ENCODE measurements at regions not wholly inside any gene's neighbourhood (a gene's known extent, or its start where the extent isn't known, plus 50 kb on each side); places are given as distances from the start of the nearest gene placed in this dataset.

DNA sequence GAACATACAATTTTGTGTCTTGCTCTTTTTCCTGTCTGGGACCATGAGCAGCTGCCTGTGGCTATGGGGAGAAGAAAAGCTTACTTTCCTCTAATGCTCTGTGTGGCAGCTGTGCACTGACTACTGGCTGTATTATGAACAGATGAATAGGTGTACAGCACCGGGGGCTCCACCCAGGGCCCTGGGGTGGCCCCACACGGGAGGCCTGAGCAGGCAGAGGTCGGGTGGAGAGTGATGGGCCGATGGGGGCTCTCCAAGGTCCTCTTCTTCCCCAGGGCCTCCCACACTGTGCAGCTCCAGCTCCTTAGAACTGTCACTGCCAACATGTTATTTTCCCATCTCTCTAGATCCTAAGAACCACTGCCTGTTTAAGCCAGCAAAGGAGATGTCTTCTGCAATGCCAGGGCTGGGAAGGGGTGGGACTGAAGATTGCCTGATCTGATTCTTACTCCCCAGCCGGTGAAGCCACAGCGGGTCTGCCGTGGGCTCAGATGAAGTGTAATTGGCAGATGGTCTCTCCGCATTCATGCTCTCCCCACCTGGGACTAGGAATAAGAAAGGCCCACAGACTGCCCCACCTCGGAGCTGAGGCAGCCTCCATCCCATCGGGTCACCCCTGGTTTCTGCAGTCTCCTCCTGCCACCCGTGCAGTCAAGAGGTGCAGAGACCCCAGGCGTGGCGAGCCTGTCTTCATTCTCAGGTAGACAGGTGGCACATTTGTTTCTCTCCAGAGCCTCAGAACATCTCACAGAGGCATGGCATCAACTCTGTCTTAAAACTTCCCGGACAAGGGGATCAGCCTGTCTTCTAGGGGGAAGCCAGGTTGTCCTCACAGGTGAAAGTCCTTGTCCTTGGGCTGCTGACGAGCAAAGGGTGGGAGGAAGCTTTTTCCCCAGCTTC, 186.5 kb upstream of the GALNT2 start:
- Histone ChIP-seq H3K27me3 (ENCODE audit: low read depth, low read length) (peaks cover 62% of the 10 kb centered on the region), H3K27ac (ENCODE audit: low read length) (no peak overlapping the region), H3K4me3 (ENCODE audit: low read length) (no peak overlapping the region), H2AFZ (ENCODE audit: low read depth, low read length) (no peak overlapping the region), H3K36me3 (replicated peaks; ENCODE audit: low read depth, low read length) (no peaks in the 10 kb centered on the region), H3K9me3 (ENCODE audit: insufficient read depth, low read length) (no peaks in the 10 kb centered on the region), H3K9ac (ENCODE audit: low read length) (no peak overlapping the region), H4K20me1 (ENCODE audit: insufficient read depth, low read length) (no peaks in the 10 kb centered on the region), H3K4me1 (ENCODE audit: low read length) (no peaks in the 10 kb centered on the region), H3K79me2 (ENCODE audit: low read length) (no peaks in the 10 kb centered on the region), H3K4me2 (ENCODE audit: low read length) (no peak overlapping the region)
- no peak for TF ChIP-seq EZH2phosphoT487 (IDR thresholded peaks at IDR 0.05; ENCODE audit: low read depth)
- TF ChIP-seq, protein P1, sequence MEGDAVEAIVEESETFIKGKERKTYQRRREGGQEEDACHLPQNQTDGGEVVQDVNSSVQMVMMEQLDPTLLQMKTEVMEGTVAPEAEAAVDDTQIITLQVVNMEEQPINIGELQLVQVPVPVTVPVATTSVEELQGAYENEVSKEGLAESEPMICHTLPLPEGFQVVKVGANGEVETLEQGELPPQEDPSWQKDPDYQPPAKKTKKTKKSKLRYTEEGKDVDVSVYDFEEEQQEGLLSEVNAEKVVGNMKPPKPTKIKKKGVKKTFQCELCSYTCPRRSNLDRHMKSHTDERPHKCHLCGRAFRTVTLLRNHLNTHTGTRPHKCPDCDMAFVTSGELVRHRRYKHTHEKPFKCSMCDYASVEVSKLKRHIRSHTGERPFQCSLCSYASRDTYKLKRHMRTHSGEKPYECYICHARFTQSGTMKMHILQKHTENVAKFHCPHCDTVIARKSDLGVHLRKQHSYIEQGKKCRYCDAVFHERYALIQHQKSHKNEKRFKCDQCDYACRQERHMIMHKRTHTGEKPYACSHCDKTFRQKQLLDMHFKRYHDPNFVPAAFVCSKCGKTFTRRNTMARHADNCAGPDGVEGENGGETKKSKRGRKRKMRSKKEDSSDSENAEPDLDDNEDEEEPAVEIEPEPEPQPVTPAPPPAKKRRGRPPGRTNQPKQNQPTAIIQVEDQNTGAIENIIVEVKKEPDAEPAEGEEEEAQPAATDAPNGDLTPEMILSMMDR (IDR thresholded peaks at IDR 0.05; ENCODE audit: low read depth, low read length): no peak

- Histone ChIP-seq H3K36me3 (replicated peaks; ENCODE audit: low read depth, low read length) (no peaks in the 10 kb centered on the region), H4K20me1 (ENCODE audit: insufficient read depth, low read length) (no peaks in the 10 kb centered on the region), H3K9ac (ENCODE audit: low read length) (no peak overlapping the region), H3K79me2 (ENCODE audit: low read length) (no peaks in the 10 kb centered on the region), H3K4me2 (ENCODE audit: low read length) (no peak overlapping the region), H3K27me3 (ENCODE audit: low read depth, low read length) (peaks cover 73% of the 10 kb centered on the region), H3K4me1 (ENCODE audit: low read length) (no peaks in the 10 kb centered on the region), H3K9me3 (ENCODE audit: insufficient read depth, low read length) (no peaks in the 10 kb centered on the region), H3K27ac (ENCODE audit: low read length) (no peak overlapping the region), H3K4me3 (ENCODE audit: low read length) (no peak overlapping the region), H2AFZ (ENCODE audit: low read depth, low read length) (no peak overlapping the region)
- TF ChIP-seq EZH2phosphoT487 (IDR thresholded peaks at IDR 0.05; ENCODE audit: low read depth): no peak
- TF ChIP-seq, protein P1 (IDR thresholded peaks at IDR 0.05; ENCODE audit: low read depth, low read length): no peak
Measured at GRCh38 chr1:229882621-229883020, 184.4 kb upstream of the GALNT2 start.

- H3K27me3 ChIP-seq (ENCODE audit: low read depth, low read length): peaks cover 72% of the 10 kb centered on the region
- no peak overlapping the region for H3K4me2 ChIP-seq (ENCODE audit: low read length)
Measured at GRCh38 chr1:229883504-229884200, 183.4 kb upstream of the GALNT2 start.

More at GRCh38 chr1:229883504-229884200, 183.4 kb upstream of the GALNT2 start:
- TF ChIP-seq, protein P1 (IDR thresholded peaks at IDR 0.05; ENCODE audit: low read depth, low read length): no peak
- TF ChIP-seq EZH2phosphoT487 (IDR thresholded peaks at IDR 0.05; ENCODE audit: low read depth): no peak
- no peak overlapping the region for H3K27ac ChIP-seq (ENCODE audit: low read length)
- H2AFZ ChIP-seq (ENCODE audit: low read depth, low read length): no peak overlapping the region
- no peaks in the 10 kb centered on the region for H3K9me3 ChIP-seq (ENCODE audit: insufficient read depth, low read length)
- no peak overlapping the region for H3K4me3 ChIP-seq (ENCODE audit: low read length)
- no peak overlapping the region for H3K9ac ChIP-seq (ENCODE audit: low read length)
- no peaks in the 10 kb centered on the region for H4K20me1 ChIP-seq (ENCODE audit: insufficient read depth, low read length)
- no peaks in the 10 kb centered on the region for H3K79me2 ChIP-seq (ENCODE audit: low read length)
- no peaks in the 10 kb centered on the region for H3K4me1 ChIP-seq (ENCODE audit: low read length)
- no peaks in the 10 kb centered on the region for H3K36me3 ChIP-seq (replicated peaks; ENCODE audit: low read depth, low read length)

All from OCI-LY3 (cell line).